ENCODE measurements at regions not wholly inside any gene's neighbourhood (a gene's known extent, or its start where the extent isn't known, plus 50 kb on each side); places are given as distances from the start of the nearest gene placed in this dataset.

GRCh38 chr5:101091902-101092301 is 188.8 kb upstream of the ST8SIA4 start (continued):
- TF ChIP-seq MXI1 (conservative IDR thresholded peaks at IDR 0.05; ENCODE audit: poor library complexity, severe bottlenecking) = no peak
- TF ChIP-seq RAD21 (conservative IDR thresholded peaks at IDR 0.05) = no peak

- Histone ChIP-seq H3K9me2 (ENCODE audit: insufficient read depth, low read length) (no peaks in the 10 kb centered on the region), H3K9ac (ENCODE audit: low read length) (no peak overlapping the region), H4K20me1 (ENCODE audit: insufficient read depth) (no peaks in the 10 kb centered on the region), H3F3A (ENCODE audit: insufficient read depth, low read length, poor library complexity, severe bottlenecking) (no peaks in the 10 kb centered on the region), H3K9me3 (ENCODE audit: low read length) (no peaks in the 10 kb centered on the region), H3K27me3 (ENCODE audit: insufficient read depth, low read depth, low read length) (no peaks in the 10 kb centered on the region), H3K27ac (ENCODE audit: low read length) (no peak overlapping the region), H3K79me2 (replicated peaks; ENCODE audit: insufficient read depth, low read length) (no peaks in the 10 kb centered on the region), H3K4me3 (ENCODE audit: low read length) (no peak overlapping the region), H3K4me2 (ENCODE audit: low read length) (no peak overlapping the region), H3K36me3 (ENCODE audit: insufficient read depth, low read length) (no peaks in the 10 kb centered on the region), H2AFZ (ENCODE audit: low read depth, low read length) (no peak overlapping the region)
- TF ChIP-seq EZH2 (IDR thresholded peaks at IDR 0.05; ENCODE audit: borderline replicate concordance, insufficient read depth, low read length, poor library complexity, severe bottlenecking) = no peak
- no peak for TF ChIP-seq MXI1 (conservative IDR thresholded peaks at IDR 0.05; ENCODE audit: poor library complexity, severe bottlenecking)
- TF ChIP-seq TAF1 (IDR thresholded peaks at IDR 0.05; ENCODE audit: low read depth) = no peak
- TF ChIP-seq RAD21 (conservative IDR thresholded peaks at IDR 0.05) = no peak
- no peak for TF ChIP-seq EP300 (conservative IDR thresholded peaks at IDR 0.05; ENCODE audit: poor library complexity, severe bottlenecking)
- no peak for TF ChIP-seq POLR2AphosphoS5 (IDR thresholded peaks at IDR 0.05)
- no peak for TF ChIP-seq CTCF (IDR thresholded peaks at IDR 0.05; ENCODE audit: poor library complexity, severe bottlenecking)
- no peak for TF ChIP-seq REST (IDR thresholded peaks at IDR 0.05; ENCODE audit: borderline replicate concordance)
- no peak for TF ChIP-seq SMC3 (conservative IDR thresholded peaks at IDR 0.05; ENCODE audit: poor library complexity)
These were observed 181.3 kb upstream of the ST8SIA4 start for GRCh38 chr5:101084353-101084752.

- H3F3A ChIP-seq (ENCODE audit: insufficient read depth, low read length, poor library complexity, severe bottlenecking) = no peaks in the 10 kb centered on the region
- H3K4me2 ChIP-seq (ENCODE audit: low read length) = no peak overlapping the region
- no peaks in the 10 kb centered on the region for H3K27me3 ChIP-seq (ENCODE audit: insufficient read depth, low read depth, low read length)
- H2AFZ ChIP-seq (ENCODE audit: low read depth, low read length) = no peak overlapping the region
- H3K9me3 ChIP-seq (ENCODE audit: low read length) = no peaks in the 10 kb centered on the region
- H3K9me2 ChIP-seq (ENCODE audit: insufficient read depth, low read length) = no peaks in the 10 kb centered on the region
- no peaks in the 10 kb centered on the region for H4K20me1 ChIP-seq (ENCODE audit: insufficient read depth)
- H3K79me2 ChIP-seq (replicated peaks; ENCODE audit: insufficient read depth, low read length) = no peaks in the 10 kb centered on the region
- no peak overlapping the region for H3K9ac ChIP-seq (ENCODE audit: low read length)
- TF ChIP-seq POLR2AphosphoS5 (IDR thresholded peaks at IDR 0.05) (no peak), CTCF (IDR thresholded peaks at IDR 0.05; ENCODE audit: poor library complexity, severe bottlenecking) (no peak), EZH2 (IDR thresholded peaks at IDR 0.05; ENCODE audit: borderline replicate concordance, insufficient read depth, low read length, poor library complexity, severe bottlenecking) (no peak), TAF1 (IDR thresholded peaks at IDR 0.05; ENCODE audit: low read depth) (no peak)
- H3K27ac ChIP-seq (ENCODE audit: low read length) = no peak overlapping the region
- no peaks in the 10 kb centered on the region for H3K36me3 ChIP-seq (ENCODE audit: insufficient read depth, low read length)
- no peak overlapping the region for H3K4me3 ChIP-seq (ENCODE audit: low read length)
These were observed 177.6 kb upstream of the ST8SIA4 start for GRCh38 chr5:101080462-101081240.
